HG03103 (cell line): ENCODE measurements at regions not wholly inside any gene's neighbourhood (a gene's known extent, or its start where the extent isn't known, plus 50 kb on each side); places are given as distances from the start of the nearest gene placed in this dataset.

ENCODE experiments used
- ATAC-seq: cut with Tn5 transposase; IDR thresholded peaks from one replicate; pipeline ENCODE4 v1.9.1; 2021; ENCODE audit warnings: low read depth; ENCODE audit not compliant: unreplicated experiment

- no peak for ATAC-seq
These were observed 251.2 kb downstream of the PLK2 start for GRCh38 chr5:58208674-58209073.

- no peak for ATAC-seq
These were observed 252.8 kb downstream of the PLK2 start for GRCh38 chr5:58207076-58207475.

DNA sequence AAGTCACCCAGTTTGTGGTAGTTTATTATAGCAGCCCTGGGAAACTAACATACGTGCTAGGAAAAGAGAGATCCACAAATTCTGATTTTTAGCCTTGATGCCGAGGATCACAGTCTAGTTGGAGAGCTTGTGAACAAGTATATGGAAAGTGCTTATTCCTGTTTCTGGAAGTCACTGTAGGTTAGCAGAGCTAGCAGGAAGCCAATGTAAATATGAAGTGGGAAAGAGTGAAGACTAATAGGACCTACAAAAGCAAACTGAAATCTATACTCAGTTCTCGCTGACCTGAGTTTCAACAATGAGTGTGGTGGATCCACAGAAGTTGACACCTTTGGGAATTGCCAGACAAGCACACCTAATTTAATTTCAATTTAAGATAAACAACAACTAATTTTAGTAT is 254.9 kb downstream of the PLK2 start:
- no peak for ATAC-seq

- no peak for ATAC-seq
These were observed 256.9 kb downstream of the PLK2 start for GRCh38 chr5:58202941-58203444.

DNA sequence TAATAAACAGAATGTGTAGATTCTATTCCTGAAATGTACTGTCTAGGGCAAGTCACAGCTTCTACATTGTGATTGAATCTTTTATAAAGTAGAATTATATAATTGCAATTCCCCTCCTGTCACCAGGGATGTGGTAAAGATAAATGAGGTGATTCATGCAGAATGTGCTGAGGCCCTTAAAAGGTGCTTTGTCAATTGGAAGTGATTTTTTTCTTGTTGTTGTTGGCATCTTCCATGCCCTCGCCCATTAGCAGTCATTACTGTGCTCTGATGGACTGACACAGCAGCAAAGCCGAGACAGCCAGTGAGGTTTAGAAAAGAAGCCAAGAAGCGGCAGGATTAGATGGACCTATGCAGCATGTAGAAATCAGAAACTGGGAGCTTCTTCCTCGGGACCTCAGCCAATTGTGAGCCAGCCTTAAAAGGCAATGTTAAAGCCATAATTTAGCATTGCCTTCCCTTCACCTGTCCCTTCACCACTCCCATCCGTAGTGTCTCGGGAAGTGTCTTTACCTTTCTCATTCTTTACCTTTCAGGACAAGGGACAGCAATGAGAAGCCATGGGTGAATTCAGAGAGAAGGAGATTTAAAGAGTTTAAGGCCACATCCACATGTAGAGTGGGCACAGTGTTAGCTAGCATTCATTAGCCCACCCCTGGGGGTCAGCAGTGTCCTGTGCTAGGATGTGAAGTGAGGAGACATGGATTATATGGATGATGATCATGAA is 257.8 kb downstream of the PLK2 start:
- ATAC-seq = no peak

- no peak for ATAC-seq
These were observed 259.4 kb downstream of the PLK2 start for GRCh38 chr5:58200451-58200850.

- no peak for ATAC-seq
These were observed 260.8 kb downstream of the PLK2 start for GRCh38 chr5:58199087-58199486.

GRCh38 chr5:58198330-58198729 is 261.6 kb downstream of the PLK2 start:
- no peak for ATAC-seq

DNA sequence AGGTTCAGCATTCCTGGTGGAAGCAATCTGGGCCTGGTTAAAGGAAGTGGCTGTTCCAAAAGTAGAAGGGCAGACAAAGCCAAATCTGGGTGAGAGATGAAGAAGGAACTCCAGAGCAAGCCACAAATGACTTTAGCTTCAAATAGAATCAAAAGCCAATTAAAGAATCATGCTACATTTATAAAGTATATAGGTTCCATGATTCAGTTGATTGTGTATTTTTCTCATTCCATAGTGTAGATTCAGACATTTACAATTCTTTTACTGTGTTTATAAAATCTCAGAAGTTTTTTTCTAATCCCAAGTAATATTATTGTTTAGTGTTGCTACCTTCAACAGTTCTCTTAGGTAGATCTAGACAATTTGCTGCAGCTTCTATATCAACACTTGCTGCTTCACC is 262.0 kb downstream of the PLK2 start:
- ATAC-seq = no peak

DNA sequence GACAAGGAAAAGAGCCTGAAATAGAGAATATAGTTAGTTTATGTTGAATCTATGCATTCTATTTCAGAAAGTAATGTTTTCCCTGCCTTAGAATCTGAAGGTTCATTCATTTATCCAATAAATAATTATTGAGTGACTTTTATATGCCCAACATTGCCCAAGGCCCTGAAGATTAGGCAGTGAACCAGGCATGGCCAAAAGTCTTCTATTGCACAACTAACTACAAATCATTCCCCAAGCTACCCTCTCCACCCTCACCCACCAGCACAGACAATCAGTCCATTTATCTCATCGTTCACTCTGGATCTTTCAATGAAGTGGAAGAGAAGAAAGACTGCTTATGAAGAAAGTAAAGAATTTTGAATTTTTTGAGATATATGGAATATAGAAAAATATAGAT is 268.4 kb downstream of the PLK2 start:
- no peak for ATAC-seq

- ATAC-seq = no peak
These were observed 271.6 kb downstream of the PLK2 start for GRCh38 chr5:58188262-58188651.

DNA sequence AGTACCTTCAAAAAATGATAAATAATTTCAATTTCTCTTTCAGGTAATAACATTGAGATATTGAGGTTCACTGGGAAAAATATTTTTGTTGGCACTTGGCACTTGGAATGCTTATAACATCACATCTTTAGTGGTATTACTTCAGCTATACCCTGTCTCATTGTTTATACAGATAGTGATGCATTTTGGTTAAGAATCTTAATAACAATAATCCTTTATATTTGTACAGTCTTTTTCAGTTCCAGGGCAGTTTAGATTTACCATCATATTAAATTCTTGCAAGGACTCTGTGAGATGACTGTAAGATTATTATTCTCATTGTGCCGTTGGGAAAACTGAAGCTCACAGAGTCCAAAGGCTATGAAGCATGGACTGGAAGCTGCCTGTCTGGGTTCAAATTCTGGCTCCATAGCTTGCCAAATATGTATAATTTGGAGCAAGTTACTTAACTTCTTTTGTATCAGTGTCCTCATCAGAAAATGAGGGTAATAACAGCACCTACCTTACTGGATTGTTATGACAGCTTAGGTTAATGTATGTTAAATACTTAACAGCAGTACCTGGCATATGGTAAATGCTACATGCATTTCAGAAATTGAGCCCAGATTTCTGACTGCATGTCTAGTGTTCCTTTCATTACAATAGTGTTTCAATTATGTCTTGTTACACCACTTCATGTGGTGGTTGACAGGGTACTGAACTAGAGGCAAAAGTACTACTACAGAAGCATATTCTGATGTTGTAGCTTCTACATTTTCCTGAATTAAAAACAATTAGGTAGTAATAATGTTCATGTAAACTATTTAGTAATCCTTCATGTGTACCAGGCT is 272.2 kb downstream of the PLK2 start:
- ATAC-seq = no peak

- no peak for ATAC-seq
These were observed 274.1 kb downstream of the PLK2 start for GRCh38 chr5:58185801-58186200.

DNA sequence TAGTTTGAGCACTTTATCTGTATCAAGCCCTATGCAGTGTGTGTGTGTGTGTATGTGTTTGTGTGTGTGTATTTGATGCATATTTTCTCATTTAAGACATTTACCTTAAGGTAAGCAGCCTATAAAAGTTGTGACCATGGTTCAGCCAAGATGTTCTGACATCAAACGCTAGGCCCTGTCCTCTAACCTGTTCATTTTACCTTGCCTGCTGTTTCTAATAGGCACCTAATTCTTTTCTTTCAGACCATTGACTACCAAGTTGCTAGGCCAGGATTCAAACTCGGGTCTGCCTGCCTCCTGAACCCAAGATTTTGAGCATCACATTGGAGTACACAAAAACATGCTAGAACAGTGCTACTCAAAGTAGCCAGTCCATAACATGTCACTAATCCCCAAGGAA is 274.5 kb downstream of the PLK2 start:
- ATAC-seq = no peak

- ATAC-seq = no peak
These were observed 275.0 kb downstream of the PLK2 start for GRCh38 chr5:58184910-58185309.

- ATAC-seq = no peak
These were observed 276.1 kb downstream of the PLK2 start for GRCh38 chr5:58183786-58184085.

- ATAC-seq = no peak
These were observed 276.7 kb downstream of the PLK2 start for GRCh38 chr5:58183078-58183785.

- no peak for ATAC-seq
These were observed 277.5 kb downstream of the PLK2 start for GRCh38 chr5:58182287-58182841.

- ATAC-seq = no peak
These were observed 278.2 kb downstream of the PLK2 start for GRCh38 chr5:58181578-58182286.

DNA sequence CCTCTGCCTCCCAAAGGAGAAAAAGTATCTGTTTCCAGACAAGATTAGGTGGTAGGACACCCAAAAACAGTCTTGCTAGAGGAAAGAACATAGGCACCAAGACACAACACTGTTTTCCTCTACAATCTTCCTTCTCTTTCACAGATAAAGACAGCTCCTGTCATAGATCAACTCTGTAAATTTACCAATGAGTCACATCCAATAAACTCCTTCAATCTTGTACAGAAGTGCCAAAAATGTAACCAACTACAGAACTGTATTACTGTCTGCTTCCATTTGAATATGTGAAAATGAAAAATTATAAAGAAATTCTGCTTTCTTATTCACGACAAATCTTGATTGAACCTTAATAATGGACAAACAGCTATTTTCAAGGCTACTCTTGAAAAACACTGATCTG is 286.9 kb downstream of the PLK2 start:
- no peak for ATAC-seq

- no peak for ATAC-seq
These were observed 294.7 kb downstream of the PLK2 start for GRCh38 chr5:58165152-58165551.
